Endothelial cell (in vitro differentiated cells): ENCODE measurements at regions not wholly inside any gene's neighbourhood (a gene's known extent, or its start where the extent isn't known, plus 50 kb on each side); places are given as distances from the start of the nearest gene placed in this dataset.

ENCODE experiments used
- DNase-seq: peaks from one replicate; pipeline ENCODE4 v3.0.0; 2021; ENCODE audit warnings: low spot score
- H3K27ac Mint-ChIP-seq: one replicate; pipeline ENCODE4 v1.8.0; 2021; ENCODE audit warnings: mixed read lengths, inconsistent platforms; ENCODE audit not compliant: unreplicated experiment
- H3K27me3 Mint-ChIP-seq: one replicate; pipeline ENCODE4 v1.8.0; 2021; ENCODE audit warnings: mild to moderate bottlenecking, moderate library complexity, mixed read lengths, inconsistent platforms; ENCODE audit not compliant: unreplicated experiment
- H3K36me3 Mint-ChIP-seq: one replicate; pipeline ENCODE4 v1.8.0; 2021; ENCODE audit warnings: mild to moderate bottlenecking, low read depth, mixed read lengths, inconsistent platforms; ENCODE audit not compliant: unreplicated experiment
- H3K4me1 Mint-ChIP-seq: one replicate; pipeline ENCODE4 v1.8.0; 2021; ENCODE audit warnings: mild to moderate bottlenecking, mixed read lengths, inconsistent platforms; ENCODE audit not compliant: unreplicated experiment
- H3K4me3 Mint-ChIP-seq: one replicate; pipeline ENCODE4 v1.8.0; 2021; ENCODE audit warnings: mild to moderate bottlenecking, mixed read lengths, inconsistent platforms; ENCODE audit not compliant: unreplicated experiment
- H3K9me3 Mint-ChIP-seq: one replicate; pipeline ENCODE4 v1.8.0; 2021; ENCODE audit warnings: mixed read lengths, inconsistent platforms; ENCODE audit not compliant: unreplicated experiment
- TF ChIP-seq, protein P1 (sequence below): fragments of 200-600 bp; sonication (generic); IDR thresholded peaks from one replicate; pipeline ENCODE4 v1.5.0; 2021; ENCODE audit warnings: antibody characterized with exemption; ENCODE audit not compliant: unreplicated experiment

DNA sequence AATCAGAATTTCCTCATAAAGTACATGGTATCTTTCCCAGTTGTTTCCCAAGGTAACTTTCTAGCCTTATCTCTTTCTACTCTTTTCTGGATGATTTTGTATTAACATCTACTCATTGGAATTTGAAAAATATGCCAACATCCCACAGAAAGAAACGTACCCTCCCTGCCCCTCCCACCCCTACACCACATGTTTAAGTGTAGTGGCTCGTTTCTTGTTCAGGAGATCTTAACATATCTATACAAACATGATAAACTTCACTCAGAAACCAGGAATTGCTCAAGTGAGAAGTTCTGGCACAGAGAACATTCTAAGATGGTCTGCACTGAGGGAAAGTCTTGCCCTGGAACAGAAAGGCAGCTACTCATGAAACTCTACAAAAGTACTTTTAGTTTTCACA, 404.7 kb downstream of the SOX2 start:
- DNase-seq = no peak
- H3K27ac Mint-ChIP-seq = no peak overlapping the region
- H3K4me1 Mint-ChIP-seq = no peaks in the 10 kb centered on the region
- H3K27me3 Mint-ChIP-seq = no peaks in the 10 kb centered on the region
- no peak overlapping the region for H3K4me3 Mint-ChIP-seq
- no peaks in the 10 kb centered on the region for H3K36me3 Mint-ChIP-seq
- H3K9me3 Mint-ChIP-seq = no peaks in the 10 kb centered on the region
- TF ChIP-seq, protein P1, sequence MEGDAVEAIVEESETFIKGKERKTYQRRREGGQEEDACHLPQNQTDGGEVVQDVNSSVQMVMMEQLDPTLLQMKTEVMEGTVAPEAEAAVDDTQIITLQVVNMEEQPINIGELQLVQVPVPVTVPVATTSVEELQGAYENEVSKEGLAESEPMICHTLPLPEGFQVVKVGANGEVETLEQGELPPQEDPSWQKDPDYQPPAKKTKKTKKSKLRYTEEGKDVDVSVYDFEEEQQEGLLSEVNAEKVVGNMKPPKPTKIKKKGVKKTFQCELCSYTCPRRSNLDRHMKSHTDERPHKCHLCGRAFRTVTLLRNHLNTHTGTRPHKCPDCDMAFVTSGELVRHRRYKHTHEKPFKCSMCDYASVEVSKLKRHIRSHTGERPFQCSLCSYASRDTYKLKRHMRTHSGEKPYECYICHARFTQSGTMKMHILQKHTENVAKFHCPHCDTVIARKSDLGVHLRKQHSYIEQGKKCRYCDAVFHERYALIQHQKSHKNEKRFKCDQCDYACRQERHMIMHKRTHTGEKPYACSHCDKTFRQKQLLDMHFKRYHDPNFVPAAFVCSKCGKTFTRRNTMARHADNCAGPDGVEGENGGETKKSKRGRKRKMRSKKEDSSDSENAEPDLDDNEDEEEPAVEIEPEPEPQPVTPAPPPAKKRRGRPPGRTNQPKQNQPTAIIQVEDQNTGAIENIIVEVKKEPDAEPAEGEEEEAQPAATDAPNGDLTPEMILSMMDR = no peak

GRCh38 chr3:182117131-182117530, 405.4 kb downstream of the SOX2 start:
- no peak overlapping the region for H3K27ac Mint-ChIP-seq
- H3K9me3 Mint-ChIP-seq = no peaks in the 10 kb centered on the region
- DNase-seq = no peak
- no peaks in the 10 kb centered on the region for H3K4me1 Mint-ChIP-seq
- no peak overlapping the region for H3K4me3 Mint-ChIP-seq
- TF ChIP-seq, protein P1 = no peak
- H3K36me3 Mint-ChIP-seq = no peaks in the 10 kb centered on the region
- H3K27me3 Mint-ChIP-seq = no peaks in the 10 kb centered on the region

DNA sequence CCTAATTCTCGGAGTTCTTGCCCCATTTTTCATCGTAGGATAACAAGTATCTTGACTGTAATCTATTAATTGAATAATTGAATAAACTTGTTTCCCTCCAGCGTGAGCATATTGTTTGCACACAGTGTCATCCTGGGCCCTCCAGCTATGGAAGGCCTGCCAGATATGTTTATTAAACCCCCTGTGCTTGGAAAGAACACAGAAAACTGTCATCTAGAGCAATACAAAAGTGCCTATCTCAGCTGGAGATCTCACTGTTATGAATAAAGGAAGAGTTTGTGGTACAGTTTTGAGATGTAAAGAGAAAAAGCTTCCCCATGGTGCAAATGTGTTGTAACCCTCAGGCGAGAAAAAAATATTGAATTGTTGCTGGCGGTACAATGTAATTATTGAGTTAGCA, 405.9 kb downstream of the SOX2 start:
- no peaks in the 10 kb centered on the region for H3K9me3 Mint-ChIP-seq
- TF ChIP-seq, protein P1 = no peak
- H3K27ac Mint-ChIP-seq = no peak overlapping the region
- H3K4me3 Mint-ChIP-seq = no peak overlapping the region
- H3K36me3 Mint-ChIP-seq = no peaks in the 10 kb centered on the region
- no peaks in the 10 kb centered on the region for H3K27me3 Mint-ChIP-seq
- no peaks in the 10 kb centered on the region for H3K4me1 Mint-ChIP-seq
- no peak for DNase-seq

DNA sequence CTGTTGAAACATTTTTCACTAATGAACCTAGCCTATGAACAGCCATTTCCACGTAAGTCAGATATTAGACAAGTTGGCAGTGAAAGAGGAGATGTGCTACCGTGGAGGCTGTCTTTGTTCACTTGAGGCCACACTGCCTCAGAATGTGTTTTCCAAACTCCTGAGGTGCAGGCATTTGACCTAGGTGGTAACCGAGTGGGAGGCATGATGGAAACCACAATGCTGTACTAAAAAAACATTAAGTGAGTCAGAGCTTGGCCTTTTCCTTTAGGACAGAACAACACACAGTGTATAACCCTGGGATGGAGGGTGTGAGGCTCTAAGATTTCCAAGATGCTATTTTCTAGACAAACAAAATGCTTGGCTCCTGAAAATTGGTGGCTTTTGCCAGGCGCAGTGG, 406.3 kb downstream of the SOX2 start:
- Mint-ChIP-seq H3K4me1 (no peaks in the 10 kb centered on the region), H3K36me3 (no peaks in the 10 kb centered on the region), H3K9me3 (no peaks in the 10 kb centered on the region), H3K27ac (no peak overlapping the region), H3K4me3 (no peak overlapping the region), H3K27me3 (no peaks in the 10 kb centered on the region)
- TF ChIP-seq, protein P1 = no peak
- no peak for DNase-seq

DNA sequence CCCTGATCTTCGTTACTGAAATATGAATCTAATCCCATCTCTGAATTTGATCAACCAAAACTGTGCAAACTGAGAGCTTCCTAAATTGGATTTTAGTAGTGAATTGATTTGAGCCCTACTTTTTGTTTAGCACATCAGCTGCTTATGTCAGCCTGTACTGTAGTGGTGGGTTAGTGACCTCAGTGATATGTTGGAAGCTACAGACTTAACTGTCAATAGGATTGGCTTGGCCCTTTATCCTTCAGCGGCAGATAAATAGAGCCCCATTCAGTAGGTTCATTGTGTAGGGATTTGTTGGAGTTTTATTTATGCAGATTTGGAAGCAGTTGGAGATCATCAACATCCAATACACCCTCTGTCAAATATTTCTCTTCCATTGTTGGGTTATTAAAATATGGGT, 409.7 kb downstream of the SOX2 start:
- Mint-ChIP-seq H3K9me3 (no peaks in the 10 kb centered on the region), H3K4me1 (no peaks in the 10 kb centered on the region), H3K27me3 (peaks cover 1% of the 10 kb centered on the region), H3K36me3 (no peaks in the 10 kb centered on the region), H3K4me3 (no peak overlapping the region), H3K27ac (no peak overlapping the region)
- no peak for DNase-seq
- TF ChIP-seq, protein P1 = no peak
